GM10248 (cell line): ENCODE measurements at regions not wholly inside any gene's neighbourhood (a gene's known extent, or its start where the extent isn't known, plus 50 kb on each side); places are given as distances from the start of the nearest gene placed in this dataset.
"Not testable (repeated sequence)": the region's sequence is repeated elsewhere in the genome, so short reads cannot be mapped to it uniquely, and the experiment has no call there.

Source experiments
- CTCF ChIA-PET: fragments of 300-600 bp; sonication (Branson Sonifier 250); formaldehyde crosslinking; extraction: SDS; loops from one replicate; lab custom pipeline; 2021; ENCODE audit warnings: antibody characterized with exemption; lab: Yijun Ruan, JAX
- POLR2A ChIA-PET: fragments of 350-650 bp; sonication (Branson Sonifier 250); formaldehyde crosslinking; extraction: SDS; loops from one replicate; lab custom pipeline; 2020; ENCODE audit warnings: antibody characterized with exemption; lab: Yijun Ruan, JAX
- DNase-seq: peaks from one replicate; pipeline ENCODE4 v3.0.0; 2012; ENCODE audit errors: extremely low spot score
- CTCF ChIP-seq: IDR thresholded peaks from 2 replicates; pipeline ENCODE4 v1.5.1; 2012; ENCODE audit warnings: mild to moderate bottlenecking, low read depth; ENCODE audit errors: extremely low read depth, missing control alignments, control extremely low read depth

GRCh38 chr6:154621686-154622085, 111.2 kb upstream of the CNKSR3 start:
- ChIA-PET CTCF (interaction anchor here (0.7 kb wide), 1 partner anchor 32 kb away, joined by 3 read pairs; no protein-coding TSS in a partner anchor), POLR2A (no interaction called here)
- TF ChIP-seq CTCF: no peak
- no peak for DNase-seq

- TF ChIP-seq CTCF: no peak
- ChIA-PET CTCF (interaction anchor here (1.1 kb wide), 1 partner anchor 25 kb away, joined by 3 read pairs; no protein-coding TSS in a partner anchor), POLR2A (no interaction called here)
- DNase-seq: no peak
These were observed 110.4 kb upstream of the SCAF8 start for GRCh38 chr6:154622618-154623336.

GRCh38 chr6:154623391-154623790, 109.8 kb upstream of the SCAF8 start:
- ChIA-PET POLR2A (no interaction called here), CTCF (interaction anchor here (1.1 kb wide), 1 partner anchor 25 kb away, joined by 3 read pairs; no protein-coding TSS in a partner anchor)
- no peak for DNase-seq
- no peak for TF ChIP-seq CTCF

GRCh38 chr6:154624038-154624599, 109.1 kb upstream of the SCAF8 start:
- POLR2A ChIA-PET: no interaction called here
- CTCF ChIA-PET: interaction anchor here (1.2 kb wide), 1 partner anchor 8 kb away, joined by 3 read pairs; no protein-coding TSS in a partner anchor
- TF ChIP-seq CTCF: no peak
- no peak for DNase-seq

GRCh38 chr6:154624727-154625126, 108.5 kb upstream of the SCAF8 start:
- POLR2A ChIA-PET, DNase-seq: not testable (repeated sequence)
- CTCF ChIA-PET: interaction anchor here (1.2 kb wide), 1 partner anchor 9 kb away, joined by 3 read pairs; no protein-coding TSS in a partner anchor

GRCh38 chr6:154625721-154626120, 107.5 kb upstream of the SCAF8 start:
- TF ChIP-seq CTCF: no peak
- CTCF ChIA-PET: no interaction called here
- POLR2A ChIA-PET: no interaction called here
- no peak for DNase-seq

GRCh38 chr6:154629127-154629526, 104.1 kb upstream of the SCAF8 start:
- TF ChIP-seq CTCF: no peak
- no peak for DNase-seq
- ChIA-PET CTCF (interaction anchor here (1.0 kb wide), 1 partner anchor 46 kb away, joined by 4 read pairs; no protein-coding TSS in a partner anchor), POLR2A (no interaction called here)
